ENCODE measurements at regions not wholly inside any gene's neighbourhood (a gene's known extent, or its start where the extent isn't known, plus 50 kb on each side); places are given as distances from the start of the nearest gene placed in this dataset.

DNA sequence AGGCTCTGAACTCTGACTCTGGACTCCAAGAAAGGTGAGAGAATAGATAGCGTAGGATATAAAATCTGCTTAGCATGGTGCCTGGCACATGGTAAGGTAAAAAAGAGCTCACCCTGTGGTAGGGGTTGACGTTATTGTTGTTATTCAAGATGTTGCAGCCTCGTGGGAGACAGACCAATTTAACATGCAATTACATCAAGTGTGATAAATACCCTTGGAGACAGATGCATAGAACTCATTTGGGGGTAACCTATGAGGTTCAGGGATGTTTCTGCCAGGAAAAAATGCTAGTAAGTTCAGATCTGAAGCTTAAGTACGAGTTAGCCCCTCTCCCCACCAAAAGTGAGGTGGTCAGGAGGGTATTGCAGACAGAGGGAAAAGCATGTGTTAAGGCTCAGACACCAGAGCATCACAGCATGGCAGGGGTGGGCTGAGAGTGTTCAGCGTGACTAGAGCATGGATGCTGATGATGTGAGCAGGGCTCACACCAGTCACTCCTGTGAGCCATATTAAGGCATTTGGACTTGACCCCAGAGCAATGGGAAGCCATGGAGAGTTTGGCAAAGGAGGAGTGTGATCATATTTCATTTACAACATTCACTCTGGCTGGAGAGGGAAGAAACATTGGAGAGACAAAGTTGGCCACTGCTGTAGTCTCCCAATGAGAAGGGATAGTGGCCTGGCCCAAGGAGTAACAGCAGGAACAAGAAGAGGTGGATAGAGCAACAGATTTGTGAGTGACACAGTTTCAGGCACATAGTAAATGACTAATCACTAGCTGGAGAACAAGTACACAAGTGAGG, 181.0 kb downstream of the UACA start:
- intact Hi-C loops (cut with DNase I; ENCODE audit: low total_unique reads), result no loop called here

DNA sequence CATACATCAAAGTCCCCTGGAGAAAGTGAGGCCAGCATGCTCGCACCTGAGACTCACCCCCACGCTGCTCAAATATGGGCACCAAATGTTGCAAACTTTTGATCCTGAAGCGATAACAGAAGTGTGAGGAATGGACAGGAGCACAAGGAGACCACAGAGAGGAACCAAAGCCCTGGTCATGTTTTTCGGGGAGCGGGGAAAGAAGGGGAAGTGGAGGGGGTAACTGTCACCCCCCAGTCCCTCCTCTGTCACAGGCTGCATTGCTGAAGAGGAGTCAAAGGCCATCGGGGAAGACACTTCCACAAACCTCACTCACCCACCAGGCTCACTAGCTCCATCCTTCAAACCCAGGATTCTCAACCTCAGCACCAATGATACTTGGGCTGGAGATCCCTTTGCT, 182.4 kb downstream of the UACA start:
- WGBS, 2 donors, result 88 to 92% methylated on average over 6 of the region's 6 CpGs
- no peak overlapping the region for H3K4me3 ChIP-seq (ENCODE audit: low read depth, poor library complexity, severe bottlenecking)
- TF ChIP-seq, protein P1, sequence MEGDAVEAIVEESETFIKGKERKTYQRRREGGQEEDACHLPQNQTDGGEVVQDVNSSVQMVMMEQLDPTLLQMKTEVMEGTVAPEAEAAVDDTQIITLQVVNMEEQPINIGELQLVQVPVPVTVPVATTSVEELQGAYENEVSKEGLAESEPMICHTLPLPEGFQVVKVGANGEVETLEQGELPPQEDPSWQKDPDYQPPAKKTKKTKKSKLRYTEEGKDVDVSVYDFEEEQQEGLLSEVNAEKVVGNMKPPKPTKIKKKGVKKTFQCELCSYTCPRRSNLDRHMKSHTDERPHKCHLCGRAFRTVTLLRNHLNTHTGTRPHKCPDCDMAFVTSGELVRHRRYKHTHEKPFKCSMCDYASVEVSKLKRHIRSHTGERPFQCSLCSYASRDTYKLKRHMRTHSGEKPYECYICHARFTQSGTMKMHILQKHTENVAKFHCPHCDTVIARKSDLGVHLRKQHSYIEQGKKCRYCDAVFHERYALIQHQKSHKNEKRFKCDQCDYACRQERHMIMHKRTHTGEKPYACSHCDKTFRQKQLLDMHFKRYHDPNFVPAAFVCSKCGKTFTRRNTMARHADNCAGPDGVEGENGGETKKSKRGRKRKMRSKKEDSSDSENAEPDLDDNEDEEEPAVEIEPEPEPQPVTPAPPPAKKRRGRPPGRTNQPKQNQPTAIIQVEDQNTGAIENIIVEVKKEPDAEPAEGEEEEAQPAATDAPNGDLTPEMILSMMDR (IDR thresholded peaks at IDR 0.05), result no peak
- TF ChIP-seq POLR2A (IDR thresholded peaks at IDR 0.05), result no peak
- DNase-seq (ENCODE audit: low spot score in 2 of 2), result no peak
- intact Hi-C loops (cut with DNase I; ENCODE audit: low total_unique reads), result no loop called here

More for the DNA sequence above, 181.0 kb downstream of the UACA start:
- 77% methylated on average over 5 of the region's 5 CpGs for WGBS, 2 donors
- TF ChIP-seq, protein P1 (IDR thresholded peaks at IDR 0.05), result no peak
- no peak for TF ChIP-seq POLR2A (IDR thresholded peaks at IDR 0.05)
- no peak overlapping the region for H3K4me3 ChIP-seq (ENCODE audit: low read depth, poor library complexity, severe bottlenecking)
- peak in 1 of 2 donors; percentile 53 for DNase-seq (ENCODE audit: low spot score in 2 of 2)

DNA sequence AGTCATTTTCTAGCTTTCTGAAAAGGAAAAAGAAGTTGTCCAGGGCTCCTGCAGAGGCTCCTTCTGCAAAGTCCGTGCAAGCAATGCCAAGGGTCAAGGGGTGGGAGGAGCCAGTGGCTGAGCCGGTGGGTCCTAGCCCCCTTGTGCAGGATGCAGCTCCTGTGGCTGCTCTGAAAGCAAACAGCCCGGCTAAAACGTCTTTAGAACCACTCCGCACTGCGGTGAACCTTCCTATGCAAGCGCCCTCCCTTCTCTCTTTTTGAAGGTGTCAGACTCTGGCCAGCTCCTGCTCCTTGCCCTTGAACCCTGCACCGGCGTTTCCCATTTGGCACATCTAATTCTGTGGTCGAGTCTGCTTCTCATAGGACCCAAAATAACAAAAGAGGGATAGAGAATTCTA, 183.1 kb downstream of the UACA start:
- TF ChIP-seq, protein P1 (IDR thresholded peaks at IDR 0.05), result no peak
- TF ChIP-seq POLR2A (IDR thresholded peaks at IDR 0.05), result no peak
- no peak for DNase-seq (ENCODE audit: low spot score in 2 of 2)
- intact Hi-C loops (cut with DNase I; ENCODE audit: low total_unique reads), result no loop called here
- 76% methylated on average over 10 of the region's 10 CpGs for WGBS, 2 donors
- H3K4me3 ChIP-seq (ENCODE audit: low read depth, poor library complexity, severe bottlenecking), result no peak overlapping the region

DNA sequence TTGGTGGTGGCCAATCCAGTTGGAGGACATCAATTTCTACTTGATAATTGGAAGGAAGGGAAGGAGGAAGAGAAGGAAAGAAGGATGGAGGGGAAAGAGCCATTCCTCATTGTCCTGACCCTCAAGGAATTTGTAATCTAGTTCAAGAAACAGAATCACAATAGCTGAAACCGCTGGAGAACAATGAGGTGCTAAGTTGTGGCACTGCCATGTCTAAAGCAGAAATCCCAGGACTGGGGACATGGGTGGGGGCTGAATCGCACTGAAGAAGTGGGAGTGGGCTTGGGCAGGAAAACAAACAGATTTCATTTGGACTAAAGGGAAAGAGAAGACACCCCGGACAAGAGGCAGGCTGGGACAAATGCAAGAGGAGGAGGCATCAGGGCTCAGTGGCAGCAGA, 183.6 kb downstream of the UACA start:
- WGBS, 2 donors, result 86 to 87% methylated on average over 3 of the region's 3 CpGs
- intact Hi-C loops (cut with DNase I; ENCODE audit: low total_unique reads), result no loop called here
- no peak overlapping the region for H3K4me3 ChIP-seq (ENCODE audit: low read depth, poor library complexity, severe bottlenecking)
- TF ChIP-seq, protein P1 (IDR thresholded peaks at IDR 0.05), result no peak
- no peak for TF ChIP-seq POLR2A (IDR thresholded peaks at IDR 0.05)
- no peak for DNase-seq (ENCODE audit: low spot score in 2 of 2)

DNA sequence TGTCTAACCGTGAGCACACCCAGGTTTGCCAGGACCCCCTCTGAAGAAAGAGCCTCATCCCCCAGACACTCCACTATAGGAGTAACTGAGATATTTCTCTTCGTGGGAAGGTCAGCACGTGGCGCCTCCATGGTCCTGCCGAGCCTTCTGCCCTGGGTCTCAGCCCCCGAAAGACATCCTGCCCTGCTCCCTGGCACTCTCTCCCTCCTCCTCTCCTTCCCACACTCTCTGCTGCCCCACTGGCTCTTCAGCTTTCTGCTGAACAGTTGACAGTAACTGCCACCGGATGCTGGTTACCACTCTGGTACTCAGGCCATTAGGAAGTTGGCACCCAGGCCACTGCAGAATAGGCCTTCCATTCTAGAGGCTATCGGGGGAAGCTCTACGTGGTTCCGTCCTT, 185.2 kb downstream of the UACA start:
- DNase-seq (ENCODE audit: low spot score in 2 of 2), result peak in 1 of 2 donors; percentile 70
- WGBS, 2 donors, result 95 to 96% methylated on average over 10 of the region's 10 CpGs
- TF ChIP-seq, protein P1 (IDR thresholded peaks at IDR 0.05), result no peak
- no peak for TF ChIP-seq POLR2A (IDR thresholded peaks at IDR 0.05)
- intact Hi-C loops (cut with DNase I; ENCODE audit: low total_unique reads), result no loop called here
- no peak overlapping the region for H3K4me3 ChIP-seq (ENCODE audit: low read depth, poor library complexity, severe bottlenecking)
